K562 (cell line): ENCODE measurements at regions not wholly inside any gene's neighbourhood (a gene's known extent, or its start where the extent isn't known, plus 50 kb on each side); places are given as distances from the start of the nearest gene placed in this dataset.

Experiments
- ARID1B ChIP-seq: fragments of 450-650 bp; IDR thresholded peaks from 2 replicates; pipeline ENCODE4 v1.6.1; 2016; ENCODE audit warnings: antibody characterized with exemption, mild to moderate bottlenecking, inconsistent platforms
- CHD2 ChIP-seq: IDR thresholded peaks from 2 replicates; pipeline ENCODE4 v1.6.1; 2011; ENCODE audit warnings: low read depth, low read length
- CREB5 ChIP-seq: fragments of 250-450 bp; sonication (Bioruptor Pico); IDR thresholded peaks from 2 replicates; pipeline ENCODE4 v1.5.0; 2020; ENCODE audit warnings: mild to moderate bottlenecking
- CTCF ChIP-seq, 3 experiments: IDR thresholded peaks in 2 of 3; conservative IDR thresholded peaks in 1 of 3; 2 replicates each; pipeline ENCODE4 v1.5.1; 2011 to 2012; ENCODE audit warnings: low read length in 3 of 3, mild to moderate bottlenecking in 3 of 3, control low read depth in 2 of 3, improper control_type of control experiment in 1 of 3, inconsistent platforms in 1 of 3, low read depth in 1 of 3, mixed read lengths in 1 of 3, moderate library complexity in 1 of 3; ENCODE audit not compliant: insufficient read depth in 2 of 3
- FOXJ3 ChIP-seq: sonication (generic); formaldehyde crosslinking; IDR thresholded peaks from 2 replicates; pipeline ENCODE4 v1.4.0; 2020; ENCODE audit warnings: mild to moderate bottlenecking, missing genetic modification reagents
- GTF2F1 ChIP-seq: IDR thresholded peaks from 2 replicates; pipeline ENCODE4 v1.6.1; 2011; ENCODE audit warnings: low read depth, low read length, improper control_type of control experiment
- ZKSCAN1 ChIP-seq: fragments of 150-350 bp; IDR thresholded peaks from 2 replicates; pipeline ENCODE4 v1.6.1; 2016; ENCODE audit warnings: low read depth, low read length
- ZNF175 ChIP-seq: fragments of 200-800 bp; sonication (Bioruptor generic); IDR thresholded peaks from 2 replicates; pipeline ENCODE4 v1.6.1; 2016; ENCODE audit warnings: low read depth, mild to moderate bottlenecking, missing genetic modification characterization, missing compliant biosample characterization
- ZNF24 ChIP-seq: fragments of 450-650 bp; IDR thresholded peaks from 2 replicates; pipeline ENCODE4 v1.6.1; 2016
- ZNF41 ChIP-seq: fragments of 250-450 bp; sonication (Bioruptor Pico); conservative IDR thresholded peaks from 2 replicates; pipeline ENCODE4 v1.4.0; 2020; ENCODE audit warnings: mild to moderate bottlenecking

- TF ChIP-seq CREB5 (CRISPR knock-in tag) (no peak), ZKSCAN1 (no peak), CTCF (IDR thresholded peaks at IDR 0.05 in 2 of 3, conservative IDR thresholded peaks at IDR 0.05 in 1 of 3; ENCODE audit: insufficient read depth in 2 of 3, low read depth in 1 of 3, low read length in 3 of 3) (no peak), ZNF24 (no peak), ZNF41 (CRISPR knock-in tag) (no peak), FOXJ3 (CRISPR knock-in tag) (no peak), CHD2 (no peak), ZNF175 (CRISPR knock-in tag) (no peak), ARID1B (no peak), GTF2F1 (no peak)
Measured at GRCh38 chr10:63012623-63013022, 120.5 kb upstream of the NRBF2 start.
